ENCODE measurements at regions not wholly inside any gene's neighbourhood (a gene's known extent, or its start where the extent isn't known, plus 50 kb on each side); places are given as distances from the start of the nearest gene placed in this dataset.
"Not testable (repeated sequence)": the region's sequence is repeated elsewhere in the genome, so short reads cannot be mapped to it uniquely, and the experiment has no call there.

DNA sequence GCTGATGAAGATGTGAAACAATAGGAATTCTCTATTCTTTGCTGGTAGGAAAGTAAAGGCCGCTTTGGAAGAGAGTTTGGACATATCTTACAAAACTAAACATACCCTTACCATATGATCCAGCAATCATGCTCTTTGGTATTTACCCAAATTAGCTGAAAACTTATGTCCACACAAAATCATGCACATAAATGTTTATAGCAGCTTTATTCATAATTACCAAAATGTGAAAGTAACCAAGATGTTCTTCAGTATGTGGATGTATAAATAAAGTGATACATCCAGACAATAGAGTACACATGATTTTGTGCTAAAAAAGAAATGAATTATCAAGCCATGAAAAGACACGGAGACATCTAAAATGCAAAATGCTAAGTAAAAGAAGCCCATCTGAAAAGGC is 98.7 kb upstream of the SLC35F3 start:
- no peak for DNase-seq
- Histone ChIP-seq H3K27ac (no peak overlapping the region), H3K36me3 (replicated peaks) (no peaks in the 10 kb centered on the region), H3K4me3 (ENCODE audit: low read depth, low read length) (no peak overlapping the region), H3K27me3 (replicated peaks) (no peaks in the 10 kb centered on the region)
- TF ChIP-seq, protein P1, sequence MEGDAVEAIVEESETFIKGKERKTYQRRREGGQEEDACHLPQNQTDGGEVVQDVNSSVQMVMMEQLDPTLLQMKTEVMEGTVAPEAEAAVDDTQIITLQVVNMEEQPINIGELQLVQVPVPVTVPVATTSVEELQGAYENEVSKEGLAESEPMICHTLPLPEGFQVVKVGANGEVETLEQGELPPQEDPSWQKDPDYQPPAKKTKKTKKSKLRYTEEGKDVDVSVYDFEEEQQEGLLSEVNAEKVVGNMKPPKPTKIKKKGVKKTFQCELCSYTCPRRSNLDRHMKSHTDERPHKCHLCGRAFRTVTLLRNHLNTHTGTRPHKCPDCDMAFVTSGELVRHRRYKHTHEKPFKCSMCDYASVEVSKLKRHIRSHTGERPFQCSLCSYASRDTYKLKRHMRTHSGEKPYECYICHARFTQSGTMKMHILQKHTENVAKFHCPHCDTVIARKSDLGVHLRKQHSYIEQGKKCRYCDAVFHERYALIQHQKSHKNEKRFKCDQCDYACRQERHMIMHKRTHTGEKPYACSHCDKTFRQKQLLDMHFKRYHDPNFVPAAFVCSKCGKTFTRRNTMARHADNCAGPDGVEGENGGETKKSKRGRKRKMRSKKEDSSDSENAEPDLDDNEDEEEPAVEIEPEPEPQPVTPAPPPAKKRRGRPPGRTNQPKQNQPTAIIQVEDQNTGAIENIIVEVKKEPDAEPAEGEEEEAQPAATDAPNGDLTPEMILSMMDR (IDR thresholded peaks at IDR 0.05; ENCODE audit: low read depth, low read length, missing control alignments), result no peak
- in situ Hi-C loops (cut with HindIII; ENCODE audit: low pct_ligation_motif_present, low sequenced_read_pairs), result no loop called here

DNA sequence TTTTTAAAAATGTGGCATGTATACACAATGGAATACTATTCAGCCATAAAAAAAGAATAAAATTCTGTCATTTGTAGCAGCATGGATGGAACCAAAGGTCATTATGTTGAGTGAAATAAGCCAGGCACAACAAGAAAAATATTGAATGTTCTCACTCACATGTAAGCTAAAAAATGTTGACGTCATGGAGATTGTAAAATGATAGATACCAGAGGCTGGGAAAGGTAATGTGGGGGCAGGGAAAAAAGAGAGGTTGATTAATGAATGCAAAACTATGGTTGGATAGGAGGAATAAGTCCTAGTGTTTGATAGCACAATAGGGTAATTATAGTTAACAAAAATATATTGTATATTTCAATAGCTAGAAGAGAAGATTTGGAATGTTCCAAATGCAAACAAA is 89.1 kb upstream of the SLC35F3 start:
- no peak for DNase-seq
- TF ChIP-seq, protein P1 (IDR thresholded peaks at IDR 0.05; ENCODE audit: low read depth, low read length, missing control alignments), result no peak
- in situ Hi-C loops (cut with HindIII; ENCODE audit: low pct_ligation_motif_present, low sequenced_read_pairs), result no loop called here
- Histone ChIP-seq H3K36me3 (replicated peaks) (no peaks in the 10 kb centered on the region), H3K27ac (no peak overlapping the region), H3K27me3 (replicated peaks) (no peaks in the 10 kb centered on the region), H3K4me3 (ENCODE audit: low read depth, low read length) (no peak overlapping the region)

DNA sequence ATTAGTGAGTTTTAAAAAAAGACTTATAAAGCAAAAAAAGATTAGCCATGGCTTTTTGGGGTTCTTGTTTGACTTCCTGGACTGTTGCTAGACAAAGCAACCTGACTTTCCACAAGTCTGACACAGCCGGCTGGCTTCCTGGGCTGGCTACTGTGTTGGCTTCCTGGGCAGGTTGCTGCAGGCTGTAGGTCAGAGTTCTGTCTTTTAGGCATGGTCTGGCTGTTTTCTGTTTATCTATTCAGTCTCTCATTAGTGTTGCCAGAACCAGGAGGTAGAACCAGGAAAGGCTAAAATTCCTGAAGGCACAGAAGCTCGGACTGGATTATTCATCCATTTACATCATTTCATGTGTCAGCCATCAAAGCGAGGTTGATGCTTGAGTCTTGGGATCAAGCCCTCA is 88.6 kb upstream of the SLC35F3 start:
- TF ChIP-seq, protein P1 (IDR thresholded peaks at IDR 0.05; ENCODE audit: low read depth, low read length, missing control alignments), result no peak
- H3K4me3 ChIP-seq (ENCODE audit: low read depth, low read length), result no peak overlapping the region
- in situ Hi-C loops (cut with HindIII; ENCODE audit: low pct_ligation_motif_present, low sequenced_read_pairs), result no loop called here
- H3K36me3 ChIP-seq (replicated peaks), result no peaks in the 10 kb centered on the region
- no peaks in the 10 kb centered on the region for H3K27me3 ChIP-seq (replicated peaks)
- no peak for DNase-seq
- H3K27ac ChIP-seq, result no peak overlapping the region

DNA sequence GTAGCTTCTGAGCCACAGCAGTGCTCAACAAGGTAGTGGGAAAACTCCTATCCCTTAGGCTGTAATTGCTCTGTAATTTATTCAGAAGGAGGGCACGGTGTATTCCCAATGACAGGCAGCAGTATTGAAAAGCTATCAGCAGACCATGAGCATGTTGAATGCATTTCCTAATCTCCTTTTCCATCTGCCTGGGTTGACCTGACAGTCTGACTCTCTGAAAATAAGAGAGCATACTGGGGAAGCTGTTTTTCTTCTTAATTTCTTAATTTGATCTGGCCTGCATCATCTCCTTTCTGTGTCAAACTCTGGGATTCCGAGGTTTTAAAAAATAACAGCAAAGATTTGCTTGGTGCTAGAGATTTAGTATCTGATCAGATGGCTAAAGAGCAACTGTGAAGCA is 88.1 kb upstream of the SLC35F3 start:
- no peak overlapping the region for H3K4me3 ChIP-seq (ENCODE audit: low read depth, low read length)
- H3K27ac ChIP-seq, result no peak overlapping the region
- H3K36me3 ChIP-seq (replicated peaks), result no peaks in the 10 kb centered on the region
- in situ Hi-C loops (cut with HindIII; ENCODE audit: low pct_ligation_motif_present, low sequenced_read_pairs), result no loop called here
- no peak for DNase-seq
- H3K27me3 ChIP-seq (replicated peaks), result no peaks in the 10 kb centered on the region
- TF ChIP-seq, protein P1 (IDR thresholded peaks at IDR 0.05; ENCODE audit: low read depth, low read length, missing control alignments), result no peak

DNA sequence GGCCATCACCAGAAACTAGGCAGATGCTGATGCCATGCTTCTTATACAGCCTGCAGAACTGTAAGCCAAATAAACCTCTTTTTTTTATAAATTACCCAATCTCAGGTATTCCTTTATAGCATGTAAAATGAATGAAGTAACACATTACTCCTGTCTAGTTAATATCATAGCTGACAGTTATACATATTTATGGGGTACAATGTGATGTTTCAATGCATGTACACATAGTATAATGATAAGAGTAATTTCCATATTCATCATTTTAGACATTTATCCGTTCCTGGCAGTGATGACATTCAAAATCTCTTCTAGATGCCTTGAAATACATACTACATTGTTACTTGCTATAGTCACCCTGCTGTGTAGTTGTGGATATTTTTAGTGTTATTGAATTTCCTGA is 85.4 kb upstream of the SLC35F3 start:
- Histone ChIP-seq H3K4me3 (ENCODE audit: low read depth, low read length) (no peak overlapping the region), H3K36me3 (replicated peaks) (no peaks in the 10 kb centered on the region), H3K27me3 (replicated peaks) (no peaks in the 10 kb centered on the region), H3K27ac (no peak overlapping the region)
- in situ Hi-C loops (cut with HindIII; ENCODE audit: low pct_ligation_motif_present, low sequenced_read_pairs), result no loop called here
- DNase-seq, result no peak
- TF ChIP-seq, protein P1 (IDR thresholded peaks at IDR 0.05; ENCODE audit: low read depth, low read length, missing control alignments), result no peak

DNA sequence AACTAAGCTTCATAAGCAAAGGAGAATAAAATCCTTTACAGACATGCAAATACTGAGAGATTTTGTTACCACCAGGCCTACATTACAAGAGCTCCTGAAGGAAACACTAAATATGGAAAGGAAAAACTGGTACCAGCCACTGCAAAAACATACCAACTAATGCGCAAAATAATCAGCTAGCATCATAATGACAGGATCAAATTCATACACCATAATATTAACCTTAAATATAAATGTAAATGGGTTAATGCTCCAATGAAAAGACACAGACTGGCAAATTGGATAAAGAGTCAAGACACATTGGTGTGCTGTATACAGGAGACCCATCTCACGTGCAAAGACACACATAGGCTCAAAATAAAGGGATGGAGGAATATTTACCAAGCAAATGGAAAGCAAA is 80.3 kb upstream of the SLC35F3 start:
- DNase-seq; H3K27me3 ChIP-seq (replicated peaks); H3K4me3 ChIP-seq (ENCODE audit: low read depth, low read length); in situ Hi-C loops (cut with HindIII; ENCODE audit: low pct_ligation_motif_present, low sequenced_read_pairs); H3K27ac ChIP-seq; H3K36me3 ChIP-seq (replicated peaks): not testable (repeated sequence)

DNA sequence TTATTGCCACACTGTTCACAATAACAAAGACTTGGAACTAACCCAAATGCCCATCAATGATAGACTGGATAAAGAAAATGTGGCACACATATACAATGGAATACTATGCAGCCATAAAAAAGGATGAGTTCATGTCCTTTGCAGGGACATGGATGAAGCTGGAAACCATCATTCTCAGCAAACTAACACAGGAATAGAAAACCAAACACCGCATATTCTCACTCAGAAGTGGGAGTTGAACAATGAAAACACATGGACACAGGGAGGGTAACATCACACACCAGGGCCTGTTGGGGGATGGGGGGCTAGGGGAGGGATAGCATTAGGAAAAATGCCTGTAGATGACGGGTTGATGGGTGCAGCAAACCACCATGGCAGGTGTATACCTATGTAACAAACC is 76.5 kb upstream of the SLC35F3 start:
- H3K27ac ChIP-seq; in situ Hi-C loops (cut with HindIII; ENCODE audit: low pct_ligation_motif_present, low sequenced_read_pairs); H3K4me3 ChIP-seq (ENCODE audit: low read depth, low read length); H3K36me3 ChIP-seq (replicated peaks); H3K27me3 ChIP-seq (replicated peaks); DNase-seq: not testable (repeated sequence)
